OCI-LY1 (cell line): ENCODE measurements at regions not wholly inside any gene's neighbourhood (a gene's known extent, or its start where the extent isn't known, plus 50 kb on each side); places are given as distances from the start of the nearest gene placed in this dataset.

Experiments used
- H2AFZ ChIP-seq: fragments of 200-600 bp; sonication (generic), shearing (Covaris generic); 2 replicates; pipeline ENCODE4 v1.6.0; 2014; ENCODE audit warnings: antibody characterized with exemption, mild to moderate bottlenecking, low read length
- H3F3A ChIP-seq: fragments of 200-600 bp; sonication (generic), shearing (Covaris generic); 2 replicates; pipeline ENCODE4 v1.6.0; 2014; ENCODE audit warnings: mild to moderate bottlenecking, antibody characterized with exemption, low read length, moderate library complexity; ENCODE audit not compliant: insufficient read depth
- H3K27ac ChIP-seq: fragments of 200-600 bp; sonication (generic); 2 replicates; pipeline ENCODE4 v1.5.1; 2014; ENCODE audit warnings: low read length, mixed run types, mild to moderate bottlenecking, low read depth; ENCODE audit not compliant: poor library complexity, severe bottlenecking
- H3K27me3 ChIP-seq: fragments of 200-600 bp; sonication (generic); 2 replicates; pipeline ENCODE4 v1.6.0; 2014; ENCODE audit warnings: antibody characterized with exemption, mild to moderate bottlenecking, low read length, moderate library complexity; ENCODE audit not compliant: insufficient read depth
- H3K36me3 ChIP-seq: fragments of 200-600 bp; sonication (generic); 2 replicates; pipeline ENCODE4 v1.6.1; 2014; ENCODE audit warnings: mild to moderate bottlenecking, antibody characterized with exemption, low read length, moderate library complexity, mixed read lengths; ENCODE audit not compliant: insufficient read depth
- H3K4me1 ChIP-seq: fragments of 200-600 bp; sonication (generic); 2 replicates; pipeline ENCODE4 v1.5.1; 2014; ENCODE audit warnings: mild to moderate bottlenecking, low read length, moderate library complexity; ENCODE audit not compliant: insufficient read depth, severe bottlenecking
- H3K4me2 ChIP-seq: fragments of 200-600 bp; sonication (generic), shearing (Covaris generic); 2 replicates; pipeline ENCODE4 v1.6.1; 2014; ENCODE audit warnings: low read length
- H3K4me3 ChIP-seq: fragments of 200-600 bp; sonication (generic); 2 replicates; pipeline ENCODE4 v1.5.1; 2014; ENCODE audit warnings: low read length, low read depth, mild to moderate bottlenecking, mixed read lengths; ENCODE audit not compliant: poor library complexity, severe bottlenecking
- H3K79me2 ChIP-seq: fragments of 200-600 bp; shearing (Covaris generic); 2 replicates; pipeline ENCODE4 v1.6.1; 2016; ENCODE audit warnings: mixed run types, low read length, mixed read lengths; ENCODE audit not compliant: insufficient read depth
- H3K9ac ChIP-seq: fragments of 200-600 bp; sonication (generic), shearing (Covaris generic); 2 replicates; pipeline ENCODE4 v1.6.1; 2014; ENCODE audit warnings: mild to moderate bottlenecking, low read length, mixed read lengths
- H3K9me2 ChIP-seq: fragments of 200-600 bp; sonication (generic), shearing (Covaris generic); 2 replicates; pipeline ENCODE4 v1.6.1; 2014; ENCODE audit warnings: low read depth, mild to moderate bottlenecking, low read length, mixed read lengths
- H3K9me3 ChIP-seq: fragments of 200-600 bp; shearing (Covaris generic); 2 replicates; pipeline ENCODE4 v1.6.1; 2014; ENCODE audit warnings: low read length, mixed read lengths
- H4K20me1 ChIP-seq: fragments of 200-600 bp; sonication (generic), shearing (Covaris generic); 2 replicates; pipeline ENCODE4 v1.6.0; 2016; ENCODE audit warnings: mild to moderate bottlenecking, low read length; ENCODE audit not compliant: insufficient read depth
- EZH2 ChIP-seq: fragments of 200-600 bp; sonication (generic), shearing (Covaris generic); IDR thresholded peaks from 2 replicates; pipeline ENCODE4 v1.8.0; 2017; ENCODE audit warnings: borderline replicate concordance, mixed run types, mild to moderate bottlenecking, antibody characterized with exemption, low read length, moderate library complexity, mixed read lengths
- TF ChIP-seq, protein P1 (sequence below): fragments of 200-600 bp; sonication (generic), shearing (Covaris generic); IDR thresholded peaks from 2 replicates; pipeline ENCODE4 v1.5.1; 2017; ENCODE audit warnings: mild to moderate bottlenecking, antibody characterized with exemption, low read length, moderate library complexity, mixed read lengths

DNA sequence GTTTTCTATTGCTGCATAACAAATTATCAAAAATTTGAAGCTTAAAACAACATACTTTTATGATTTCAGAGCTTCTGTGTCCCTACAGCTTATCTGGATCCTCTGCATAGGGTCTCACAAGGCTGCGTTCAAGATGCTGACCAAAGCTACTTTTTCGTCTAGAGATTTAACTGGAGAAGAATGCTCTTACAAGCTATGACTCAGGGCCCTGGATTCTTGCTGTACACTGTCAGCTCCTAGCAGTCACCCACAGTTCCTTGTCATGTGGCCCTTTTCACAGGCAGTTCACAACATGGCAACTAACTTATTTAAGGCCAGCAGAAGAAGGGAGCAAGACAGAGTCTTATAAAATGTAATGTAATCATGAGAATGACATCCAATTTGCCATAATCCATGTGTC lies 70.8 kb upstream of the FAM174A start:
- no peaks in the 10 kb centered on the region for H3K4me1 ChIP-seq

DNA sequence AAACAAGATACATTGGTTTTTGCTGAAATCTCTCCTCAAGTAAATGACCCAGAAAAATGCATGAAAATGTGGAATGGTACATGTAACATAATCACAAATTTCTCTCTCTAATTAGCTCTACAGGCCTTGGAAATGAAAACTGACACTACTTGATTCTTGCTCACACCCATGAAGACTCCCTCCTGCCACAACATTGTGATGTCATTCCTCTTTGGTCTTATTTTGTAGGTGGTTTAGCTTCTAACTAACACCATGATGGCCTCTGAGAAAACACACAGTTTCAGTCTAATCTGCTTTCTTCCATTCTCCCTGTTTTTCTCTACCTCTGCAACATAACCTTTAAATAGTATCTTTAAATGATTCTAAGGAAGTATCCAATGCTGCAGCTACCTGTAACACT lies 78.6 kb upstream of the FAM174A start:
- Histone ChIP-seq H3K4me3 (no peak overlapping the region), H2AFZ (no peak overlapping the region), H3K27me3 (no peaks in the 10 kb centered on the region), H3K9me3 (no peaks in the 10 kb centered on the region), H3K36me3 (no peaks in the 10 kb centered on the region), H3F3A (no peaks in the 10 kb centered on the region), H3K4me2 (no peak overlapping the region), H3K79me2 (no peaks in the 10 kb centered on the region), H3K9ac (no peak overlapping the region), H3K9me2 (no peaks in the 10 kb centered on the region), H3K27ac (no peak overlapping the region), H3K4me1 (no peaks in the 10 kb centered on the region), H4K20me1 (no peaks in the 10 kb centered on the region)
- TF ChIP-seq, protein P1, sequence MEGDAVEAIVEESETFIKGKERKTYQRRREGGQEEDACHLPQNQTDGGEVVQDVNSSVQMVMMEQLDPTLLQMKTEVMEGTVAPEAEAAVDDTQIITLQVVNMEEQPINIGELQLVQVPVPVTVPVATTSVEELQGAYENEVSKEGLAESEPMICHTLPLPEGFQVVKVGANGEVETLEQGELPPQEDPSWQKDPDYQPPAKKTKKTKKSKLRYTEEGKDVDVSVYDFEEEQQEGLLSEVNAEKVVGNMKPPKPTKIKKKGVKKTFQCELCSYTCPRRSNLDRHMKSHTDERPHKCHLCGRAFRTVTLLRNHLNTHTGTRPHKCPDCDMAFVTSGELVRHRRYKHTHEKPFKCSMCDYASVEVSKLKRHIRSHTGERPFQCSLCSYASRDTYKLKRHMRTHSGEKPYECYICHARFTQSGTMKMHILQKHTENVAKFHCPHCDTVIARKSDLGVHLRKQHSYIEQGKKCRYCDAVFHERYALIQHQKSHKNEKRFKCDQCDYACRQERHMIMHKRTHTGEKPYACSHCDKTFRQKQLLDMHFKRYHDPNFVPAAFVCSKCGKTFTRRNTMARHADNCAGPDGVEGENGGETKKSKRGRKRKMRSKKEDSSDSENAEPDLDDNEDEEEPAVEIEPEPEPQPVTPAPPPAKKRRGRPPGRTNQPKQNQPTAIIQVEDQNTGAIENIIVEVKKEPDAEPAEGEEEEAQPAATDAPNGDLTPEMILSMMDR = no peak
- no peak for TF ChIP-seq EZH2

More for the DNA sequence above, 70.8 kb upstream of the FAM174A start:
- H3K36me3 ChIP-seq = no peaks in the 10 kb centered on the region
- no peaks in the 10 kb centered on the region for H3K27me3 ChIP-seq
- H3K27ac ChIP-seq = no peak overlapping the region
- no peak overlapping the region for H2AFZ ChIP-seq
- no peaks in the 10 kb centered on the region for H3K79me2 ChIP-seq
- H3K4me2 ChIP-seq = no peak overlapping the region
- no peaks in the 10 kb centered on the region for H3K9me3 ChIP-seq
- no peaks in the 10 kb centered on the region for H4K20me1 ChIP-seq
- H3F3A ChIP-seq = no peaks in the 10 kb centered on the region
- no peaks in the 10 kb centered on the region for H3K9me2 ChIP-seq
- H3K4me3 ChIP-seq = no peak overlapping the region
- no peak overlapping the region for H3K9ac ChIP-seq
- TF ChIP-seq EZH2 = no peak
- TF ChIP-seq, protein P1 = no peak

DNA sequence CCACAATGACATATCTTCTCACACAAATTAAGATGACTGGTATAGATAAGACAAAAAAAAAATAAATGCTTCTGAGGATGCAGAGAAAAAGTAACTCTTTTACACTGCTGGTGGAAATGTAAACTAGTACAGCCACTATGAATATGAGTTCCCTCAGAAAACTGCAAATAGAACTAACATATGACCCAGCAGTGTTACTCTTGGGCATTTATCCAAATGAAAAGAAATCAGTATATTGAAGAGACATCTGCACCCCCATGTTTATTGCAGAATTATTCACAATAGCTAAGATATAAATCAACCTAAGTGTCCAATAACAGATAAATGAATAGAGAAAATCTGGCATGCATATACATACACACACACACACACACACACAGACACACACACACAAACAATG lies 83.0 kb upstream of the FAM174A start:
- Histone ChIP-seq H2AFZ (no peak overlapping the region), H3K9me3 (no peaks in the 10 kb centered on the region), H3K9ac (no peak overlapping the region), H3K4me2 (no peak overlapping the region), H3K36me3 (no peaks in the 10 kb centered on the region), H3K79me2 (no peaks in the 10 kb centered on the region), H3F3A (no peaks in the 10 kb centered on the region), H3K27me3 (no peaks in the 10 kb centered on the region), H3K4me3 (no peak overlapping the region), H3K27ac (no peak overlapping the region), H4K20me1 (no peaks in the 10 kb centered on the region), H3K9me2 (no peaks in the 10 kb centered on the region), H3K4me1 (no peaks in the 10 kb centered on the region)
- no peak for TF ChIP-seq EZH2
- TF ChIP-seq, protein P1 = no peak
